Neural cell (in vitro differentiated cells): ENCODE measurements at regions not wholly inside any gene's neighbourhood (a gene's known extent, or its start where the extent isn't known, plus 50 kb on each side); places are given as distances from the start of the nearest gene placed in this dataset.

Experiments used
- H2AFZ ChIP-seq: fragments of 200-600, 300-800 bp; sonication (generic), shearing (Covaris generic); 2 replicates; pipeline ENCODE4 v1.6.0; 2014; ENCODE audit warnings: low read depth, mild to moderate bottlenecking, antibody characterized with exemption, low read length, moderate library complexity
- H3F3A ChIP-seq: fragments of 200-600 bp; shearing (Covaris generic); 2 replicates; pipeline ENCODE4 v1.6.1; 2016; ENCODE audit warnings: mild to moderate bottlenecking, moderate library complexity, mixed read lengths, antibody characterized with exemption, low read length; ENCODE audit not compliant: insufficient read depth, poor library complexity, severe bottlenecking
- H3K27ac ChIP-seq: fragments of 200-600, 300-800 bp; sonication (generic), shearing (Covaris generic); 2 replicates; pipeline ENCODE4 v1.5.1; 2014; ENCODE audit warnings: mild to moderate bottlenecking, low read length, moderate library complexity
- H3K27me3 ChIP-seq: fragments of 300-800, 200-600 bp; sonication (generic), shearing (Covaris generic); 2 replicates; pipeline ENCODE4 v1.6.0; 2014; ENCODE audit warnings: mild to moderate bottlenecking, low read depth, low read length, moderate library complexity; ENCODE audit not compliant: insufficient read depth
- H3K36me3 ChIP-seq: fragments of 300-800, 200-600 bp; sonication (generic), shearing (Covaris generic); 2 replicates; pipeline ENCODE4 v1.5.1; 2014; ENCODE audit warnings: mild to moderate bottlenecking, antibody characterized with exemption, low read length, moderate library complexity; ENCODE audit not compliant: insufficient read depth
- H3K4me2 ChIP-seq: fragments of 300-800, 200-600 bp; sonication (generic), shearing (Covaris generic); 2 replicates; pipeline ENCODE4 v1.6.0; 2014; ENCODE audit warnings: mild to moderate bottlenecking, low read length
- H3K4me3 ChIP-seq: fragments of 300-800, 200-600 bp; sonication (generic), shearing (Covaris generic); 2 replicates; pipeline ENCODE4 v1.5.1; 2014; ENCODE audit warnings: mild to moderate bottlenecking, low read length, moderate library complexity
- H3K79me2 ChIP-seq: fragments of 200-600 bp; shearing (Covaris generic); replicated peaks from 2 replicates; pipeline ENCODE4 v1.6.0; 2014; ENCODE audit warnings: mild to moderate bottlenecking, low read length, moderate library complexity; ENCODE audit not compliant: insufficient read depth
- H3K9ac ChIP-seq: fragments of 300-800, 200-600 bp; sonication (generic), shearing (Covaris generic); 2 replicates; pipeline ENCODE4 v1.6.1; 2016; ENCODE audit warnings: mild to moderate bottlenecking, low read length, mixed read lengths
- H3K9me2 ChIP-seq: fragments of 200-600 bp; shearing (Covaris generic); 2 replicates; pipeline ENCODE4 v1.6.1; 2016; ENCODE audit warnings: mild to moderate bottlenecking, low read length, mixed read lengths; ENCODE audit not compliant: insufficient read depth
- H3K9me3 ChIP-seq: fragments of 200-600, 300-800 bp; sonication (generic), shearing (Covaris generic); 2 replicates; pipeline ENCODE4 v1.6.1; 2016; ENCODE audit warnings: mild to moderate bottlenecking, mixed run types, low read length, moderate library complexity, mixed read lengths
- H4K20me1 ChIP-seq: fragments of 200-600 bp; shearing (Covaris generic); 2 replicates; pipeline ENCODE4 v1.6.1; 2016; ENCODE audit warnings: mild to moderate bottlenecking, mixed run types; ENCODE audit not compliant: insufficient read depth
- EP300 ChIP-seq: fragments of 450-650 bp; conservative IDR thresholded peaks from 2 replicates; pipeline ENCODE4 v1.6.1; 2014; ENCODE audit warnings: antibody characterized with exemption, mild to moderate bottlenecking, moderate library complexity; ENCODE audit not compliant: poor library complexity, severe bottlenecking
- EZH2 ChIP-seq: fragments of 200-600, 300-800 bp; shearing (Covaris generic), sonication (generic); IDR thresholded peaks from 2 replicates; pipeline ENCODE4 v1.6.1; 2014; ENCODE audit warnings: antibody characterized with exemption, low read length, borderline replicate concordance, mild to moderate bottlenecking; ENCODE audit not compliant: insufficient read depth, poor library complexity, severe bottlenecking
- MXI1 ChIP-seq: fragments of 450-650 bp; conservative IDR thresholded peaks from 2 replicates; pipeline ENCODE4 v1.6.1; 2014; ENCODE audit warnings: antibody characterized with exemption, mild to moderate bottlenecking; ENCODE audit not compliant: poor library complexity, severe bottlenecking
- POLR2AphosphoS5 ChIP-seq: IDR thresholded peaks from 2 replicates; pipeline ENCODE4 v1.6.1; 2012
- RAD21 ChIP-seq: fragments of 450-650 bp; conservative IDR thresholded peaks from 2 replicates; pipeline ENCODE4 v1.6.1; 2014; ENCODE audit warnings: antibody characterized with exemption, mild to moderate bottlenecking, moderate library complexity
- REST ChIP-seq: IDR thresholded peaks from 2 replicates; pipeline ENCODE4 v1.6.1; 2012; ENCODE audit warnings: borderline replicate concordance
- SMC3 ChIP-seq: fragments of 450-650 bp; conservative IDR thresholded peaks from 2 replicates; pipeline ENCODE4 v1.6.1; 2014; ENCODE audit warnings: antibody characterized with exemption, mild to moderate bottlenecking, moderate library complexity; ENCODE audit not compliant: poor library complexity
- TAF1 ChIP-seq: IDR thresholded peaks from 2 replicates; pipeline ENCODE4 v1.6.1; 2012; ENCODE audit warnings: low read depth
- TF ChIP-seq, protein P1 (sequence below): fragments of 450-650 bp; IDR thresholded peaks from 2 replicates; pipeline ENCODE4 v1.5.1; 2014; ENCODE audit warnings: antibody characterized with exemption, mild to moderate bottlenecking, moderate library complexity; ENCODE audit not compliant: poor library complexity, severe bottlenecking

DNA sequence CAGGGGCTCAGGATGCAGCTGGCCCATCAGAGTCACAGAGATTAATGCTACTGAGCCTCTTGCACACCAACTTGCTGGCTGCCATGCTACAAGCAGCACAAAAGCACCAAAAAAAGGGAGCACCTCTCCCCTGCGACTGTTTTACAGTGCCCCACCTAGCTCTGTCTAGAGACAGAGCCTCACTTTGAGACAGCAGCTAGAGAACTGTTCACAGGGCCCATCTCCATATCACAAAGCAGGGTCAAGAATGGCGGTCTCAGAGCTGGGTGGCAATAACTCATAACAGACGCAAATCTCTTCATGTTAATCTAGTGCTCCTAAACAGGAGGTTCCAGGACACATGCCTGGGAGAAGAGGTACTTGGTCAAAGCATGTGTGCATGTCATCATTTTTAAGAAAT lies 953.0 kb downstream of the DCDC2C start:
- Histone ChIP-seq H3K4me2 (no peak overlapping the region), H2AFZ (no peak overlapping the region)
- TF ChIP-seq POLR2AphosphoS5 (no peak), EZH2 (no peak), TAF1 (no peak), MXI1 (no peak), SMC3 (no peak), RAD21 (no peak), EP300 (no peak), REST (no peak)
- TF ChIP-seq, protein P1, sequence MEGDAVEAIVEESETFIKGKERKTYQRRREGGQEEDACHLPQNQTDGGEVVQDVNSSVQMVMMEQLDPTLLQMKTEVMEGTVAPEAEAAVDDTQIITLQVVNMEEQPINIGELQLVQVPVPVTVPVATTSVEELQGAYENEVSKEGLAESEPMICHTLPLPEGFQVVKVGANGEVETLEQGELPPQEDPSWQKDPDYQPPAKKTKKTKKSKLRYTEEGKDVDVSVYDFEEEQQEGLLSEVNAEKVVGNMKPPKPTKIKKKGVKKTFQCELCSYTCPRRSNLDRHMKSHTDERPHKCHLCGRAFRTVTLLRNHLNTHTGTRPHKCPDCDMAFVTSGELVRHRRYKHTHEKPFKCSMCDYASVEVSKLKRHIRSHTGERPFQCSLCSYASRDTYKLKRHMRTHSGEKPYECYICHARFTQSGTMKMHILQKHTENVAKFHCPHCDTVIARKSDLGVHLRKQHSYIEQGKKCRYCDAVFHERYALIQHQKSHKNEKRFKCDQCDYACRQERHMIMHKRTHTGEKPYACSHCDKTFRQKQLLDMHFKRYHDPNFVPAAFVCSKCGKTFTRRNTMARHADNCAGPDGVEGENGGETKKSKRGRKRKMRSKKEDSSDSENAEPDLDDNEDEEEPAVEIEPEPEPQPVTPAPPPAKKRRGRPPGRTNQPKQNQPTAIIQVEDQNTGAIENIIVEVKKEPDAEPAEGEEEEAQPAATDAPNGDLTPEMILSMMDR, result no peak

GRCh38 chr2:4662161-4662779 lies 958.9 kb downstream of the DCDC2C start:
- Histone ChIP-seq H2AFZ (no peak overlapping the region), H3K9me2 (no peaks in the 10 kb centered on the region), H3K9ac (no peak overlapping the region), H3K27ac (no peak overlapping the region), H3K36me3 (no peaks in the 10 kb centered on the region), H3K79me2 (no peaks in the 10 kb centered on the region), H3F3A (peaks cover 4% of the 10 kb centered on the region), H3K4me3 (peak overlapping the region; percentile 14), H4K20me1 (no peaks in the 10 kb centered on the region), H3K27me3 (no peaks in the 10 kb centered on the region), H3K4me2 (peak overlapping the region; percentile 26), H3K9me3 (no peaks in the 10 kb centered on the region)
- peak; percentile 71 for TF ChIP-seq POLR2AphosphoS5
- TF ChIP-seq TAF1, result no peak
- TF ChIP-seq REST, result peak; percentile 34
- peak; percentile 84 for TF ChIP-seq EP300
- peak; percentile 10 for TF ChIP-seq RAD21

More for the DNA sequence above, 953.0 kb downstream of the DCDC2C start:
- no peak overlapping the region for H3K27ac ChIP-seq
- no peak overlapping the region for H3K9ac ChIP-seq
- H3K27me3 ChIP-seq, result no peaks in the 10 kb centered on the region
- no peaks in the 10 kb centered on the region for H3K9me2 ChIP-seq
- no peaks in the 10 kb centered on the region for H3K9me3 ChIP-seq
- no peaks in the 10 kb centered on the region for H3K79me2 ChIP-seq
- H3F3A ChIP-seq, result no peaks in the 10 kb centered on the region
- H3K4me3 ChIP-seq, result no peak overlapping the region
- H3K36me3 ChIP-seq, result no peaks in the 10 kb centered on the region
- no peaks in the 10 kb centered on the region for H4K20me1 ChIP-seq
